Fibroblast of pulmonary artery (primary cell): ENCODE measurements at regions not wholly inside any gene's neighbourhood (a gene's known extent, or its start where the extent isn't known, plus 50 kb on each side); places are given as distances from the start of the nearest gene placed in this dataset.
"Not testable (repeated sequence)": the region's sequence is repeated elsewhere in the genome, so short reads cannot be mapped to it uniquely, and the experiment has no call there.

Experiments used
- DNase-seq: peaks from one replicate; pipeline ENCODE4 v3.0.0-alpha.2; 2010; ENCODE audit warnings: low read depth
- H3K4me3 ChIP-seq: replicated peaks from 2 replicates; pipeline ENCODE4 v1.5.1; 2011; ENCODE audit warnings: low read depth, mild to moderate bottlenecking, control low read depth, low read length, moderate library complexity
- TF ChIP-seq, protein P1 (sequence below): IDR thresholded peaks from 2 replicates; pipeline ENCODE4 v1.5.1; 2011; ENCODE audit warnings: mild to moderate bottlenecking, control low read depth, low read length, inconsistent platforms; ENCODE audit errors: missing control alignments

DNA sequence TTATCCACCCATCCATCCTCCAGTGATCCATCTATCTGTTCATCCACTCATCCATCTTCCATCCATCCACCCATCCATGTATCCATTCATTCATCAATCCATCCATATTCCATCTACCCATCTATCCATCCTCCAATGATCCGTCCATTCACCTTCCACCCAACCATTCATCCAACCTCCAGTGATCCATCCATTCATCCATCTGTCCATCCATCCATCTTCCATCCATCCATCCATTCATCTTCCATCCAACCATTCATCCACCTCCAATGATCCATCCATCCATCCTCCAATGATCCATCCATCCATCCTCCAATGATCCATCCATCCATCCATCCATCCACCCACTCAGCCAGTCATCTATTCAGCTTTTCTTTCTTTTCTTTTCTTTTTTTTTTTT, 156.5 kb upstream of the WSCD1 start:
- H3K4me3 ChIP-seq, result no peak overlapping the region
- TF ChIP-seq, protein P1, sequence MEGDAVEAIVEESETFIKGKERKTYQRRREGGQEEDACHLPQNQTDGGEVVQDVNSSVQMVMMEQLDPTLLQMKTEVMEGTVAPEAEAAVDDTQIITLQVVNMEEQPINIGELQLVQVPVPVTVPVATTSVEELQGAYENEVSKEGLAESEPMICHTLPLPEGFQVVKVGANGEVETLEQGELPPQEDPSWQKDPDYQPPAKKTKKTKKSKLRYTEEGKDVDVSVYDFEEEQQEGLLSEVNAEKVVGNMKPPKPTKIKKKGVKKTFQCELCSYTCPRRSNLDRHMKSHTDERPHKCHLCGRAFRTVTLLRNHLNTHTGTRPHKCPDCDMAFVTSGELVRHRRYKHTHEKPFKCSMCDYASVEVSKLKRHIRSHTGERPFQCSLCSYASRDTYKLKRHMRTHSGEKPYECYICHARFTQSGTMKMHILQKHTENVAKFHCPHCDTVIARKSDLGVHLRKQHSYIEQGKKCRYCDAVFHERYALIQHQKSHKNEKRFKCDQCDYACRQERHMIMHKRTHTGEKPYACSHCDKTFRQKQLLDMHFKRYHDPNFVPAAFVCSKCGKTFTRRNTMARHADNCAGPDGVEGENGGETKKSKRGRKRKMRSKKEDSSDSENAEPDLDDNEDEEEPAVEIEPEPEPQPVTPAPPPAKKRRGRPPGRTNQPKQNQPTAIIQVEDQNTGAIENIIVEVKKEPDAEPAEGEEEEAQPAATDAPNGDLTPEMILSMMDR, result no peak
- no peak for DNase-seq

DNA sequence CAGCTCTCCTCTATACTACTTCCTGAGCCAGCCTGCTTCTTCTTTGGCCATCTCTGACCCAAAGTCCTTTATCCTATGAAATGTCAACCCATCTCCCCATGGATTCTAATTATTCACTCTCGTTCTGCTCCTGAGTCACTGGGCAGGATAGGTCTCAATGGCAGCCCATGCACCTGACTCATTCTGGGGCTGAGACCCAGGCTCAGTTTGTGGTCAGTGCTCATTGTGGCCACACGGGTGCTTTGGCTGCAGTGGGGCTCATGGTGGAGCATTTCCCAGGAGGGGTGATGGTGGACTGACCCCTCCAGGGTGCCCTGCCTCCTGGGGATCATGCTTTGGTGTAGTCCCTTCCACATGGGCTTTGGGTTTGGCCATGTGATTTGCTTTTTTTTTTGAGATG, 154.8 kb upstream of the WSCD1 start:
- TF ChIP-seq, protein P1, result no peak
- no peak for DNase-seq
- H3K4me3 ChIP-seq, result no peak overlapping the region

DNA sequence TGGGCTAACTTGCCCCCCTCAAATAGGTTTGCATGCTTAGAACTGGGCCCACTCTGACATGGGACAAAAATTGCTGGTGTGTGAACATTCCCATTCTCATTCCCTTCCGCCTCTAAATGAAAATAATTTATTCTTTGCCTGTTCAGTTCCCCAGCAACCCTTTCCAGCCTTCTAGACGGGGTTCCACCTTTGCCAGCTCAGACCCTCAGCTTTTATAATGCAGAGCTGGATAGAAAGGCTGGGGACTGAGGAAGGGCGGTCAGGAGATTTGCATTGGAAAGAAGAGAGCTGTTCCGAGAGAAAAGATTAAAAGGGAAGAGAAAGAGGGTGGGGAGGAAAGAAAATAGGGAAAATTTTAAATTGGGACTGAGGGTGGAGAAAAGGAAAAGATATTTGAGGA, 151.1 kb upstream of the WSCD1 start:
- TF ChIP-seq, protein P1, result no peak
- no peak overlapping the region for H3K4me3 ChIP-seq
- DNase-seq, result no peak

DNA sequence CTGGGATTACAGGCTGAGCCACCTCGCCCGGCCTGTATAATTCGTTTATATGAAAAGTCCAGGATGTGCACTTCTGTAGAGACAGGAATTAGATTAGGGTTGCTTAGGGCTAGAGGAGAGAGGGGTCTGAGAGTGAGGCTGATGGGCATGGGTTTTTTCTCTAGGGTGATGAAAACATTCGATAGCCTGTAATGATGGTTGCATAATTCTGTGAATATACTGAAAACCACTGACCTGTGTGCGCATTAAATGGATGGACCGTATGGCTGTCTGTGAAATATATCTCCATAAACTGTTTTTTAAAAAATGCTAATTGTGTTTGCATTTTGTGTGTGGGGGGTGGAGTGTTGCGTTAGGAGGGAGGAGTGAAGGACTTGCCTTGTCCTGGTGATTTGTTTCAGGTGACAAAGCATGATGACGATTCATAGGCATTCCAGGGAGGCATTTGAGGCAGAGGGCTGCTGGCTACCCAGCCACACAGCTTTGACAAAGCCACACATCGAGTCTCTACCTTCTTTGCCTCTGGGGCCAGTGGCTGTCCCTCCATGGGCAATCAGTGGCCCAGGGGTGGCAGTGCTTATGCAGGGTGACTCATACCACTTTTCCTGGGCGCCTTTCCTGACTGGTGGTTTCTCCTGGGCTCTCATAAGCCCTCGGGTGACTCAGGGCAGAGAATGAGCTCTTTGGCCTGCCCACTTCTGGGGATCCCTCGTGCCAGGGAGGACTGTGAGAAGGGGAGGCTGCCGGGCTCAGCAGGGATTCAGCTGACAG, 148.5 kb upstream of the WSCD1 start:
- DNase-seq, result no peak
- TF ChIP-seq, protein P1, result no peak
- H3K4me3 ChIP-seq, result no peak overlapping the region

DNA sequence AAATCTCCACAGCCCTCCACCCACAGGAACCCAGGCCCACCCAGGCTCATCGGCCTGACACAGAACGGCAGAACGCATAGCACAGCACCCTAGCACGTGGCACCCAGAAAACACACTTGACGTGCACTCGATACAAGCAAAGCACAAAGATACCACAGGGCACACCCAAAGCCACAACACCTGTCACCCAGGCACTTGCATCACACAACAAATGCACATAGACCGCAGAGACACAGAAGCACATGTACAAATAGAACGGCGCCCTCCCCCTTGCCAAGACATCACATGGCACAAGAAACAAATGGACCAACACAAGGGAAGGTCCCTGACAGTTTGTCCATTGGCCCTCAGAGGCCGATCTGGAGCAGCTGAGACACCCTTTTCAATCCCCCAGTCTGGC, 147.7 kb upstream of the WSCD1 start:
- no peak overlapping the region for H3K4me3 ChIP-seq
- TF ChIP-seq, protein P1, result no peak
- DNase-seq, result no peak

DNA sequence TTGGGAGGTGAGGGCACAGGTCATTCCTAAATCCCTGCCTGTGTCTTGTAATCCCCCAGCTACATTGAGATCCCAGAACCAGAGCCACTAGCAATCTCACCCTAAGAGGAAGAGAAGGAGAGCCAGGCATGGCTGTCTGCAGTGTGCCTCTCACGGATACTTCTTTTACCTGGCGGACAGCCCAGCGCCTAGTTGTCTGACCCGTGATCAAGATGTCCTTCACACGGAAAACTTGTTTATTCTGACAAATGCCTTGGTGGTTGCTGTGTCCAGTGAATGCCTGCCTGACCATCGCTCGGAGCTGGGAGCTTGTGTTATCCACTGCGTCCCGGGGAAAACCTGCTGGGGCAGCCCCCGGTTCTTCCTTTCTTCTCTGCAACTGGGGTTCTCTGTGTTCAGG, 140.5 kb upstream of the WSCD1 start:
- no peak for DNase-seq
- H3K4me3 ChIP-seq, result no peak overlapping the region
- TF ChIP-seq, protein P1, result no peak

DNA sequence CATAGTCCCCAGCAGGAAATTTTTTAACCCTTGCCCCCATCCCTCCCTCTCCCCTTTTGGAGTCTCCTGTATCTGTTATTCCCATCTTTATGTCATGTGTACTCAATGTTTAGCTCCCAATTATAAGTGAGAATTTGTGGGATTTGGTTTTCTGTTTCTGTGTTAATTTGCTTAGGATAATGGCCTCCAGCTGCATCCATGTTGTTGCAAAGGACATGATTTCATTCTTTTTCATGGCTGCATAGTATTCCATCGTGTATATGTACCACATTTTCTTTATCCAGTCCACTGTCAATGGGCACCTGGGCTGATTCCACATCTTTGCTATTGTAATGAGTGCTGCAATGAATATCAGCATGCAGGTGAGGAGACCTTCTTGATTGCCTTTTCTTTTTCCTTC, 139.6 kb upstream of the WSCD1 start:
- DNase-seq, H3K4me3 ChIP-seq: not testable (repeated sequence)
